H9 (cell line): ENCODE measurements at regions not wholly inside any gene's neighbourhood (a gene's known extent, or its start where the extent isn't known, plus 50 kb on each side); places are given as distances from the start of the nearest gene placed in this dataset.

Source experiments
- DNase-seq: peaks from one replicate; pipeline ENCODE4 v3.0.0-alpha.2; 2017
- H2AFZ ChIP-seq: one replicate; pipeline ENCODE4 v1.6.1; 2013; ENCODE audit warnings: mild to moderate bottlenecking, low read length, control low read depth, moderate library complexity
- H2AK5ac ChIP-seq: 2 replicates; pipeline ENCODE4 v1.6.1; 2013; ENCODE audit warnings: low read length, control low read depth, mixed read lengths; ENCODE audit not compliant: insufficient read length
- H2BK120ac ChIP-seq: one replicate; pipeline ENCODE4 v1.6.1; 2013; ENCODE audit warnings: low read depth, mild to moderate bottlenecking, low read length, control low read depth, inconsistent platforms; ENCODE audit not compliant: poor library complexity, severe bottlenecking
- H2BK12ac ChIP-seq: 2 replicates; pipeline ENCODE4 v1.6.1; 2013; ENCODE audit warnings: low read length, control low read depth, mixed read lengths, low read depth; ENCODE audit not compliant: insufficient read length
- H2BK15ac ChIP-seq: 2 replicates; pipeline ENCODE4 v1.6.1; 2013; ENCODE audit warnings: low read depth, low read length, control low read depth
- H2BK20ac ChIP-seq: one replicate; pipeline ENCODE4 v1.6.1; 2013; ENCODE audit warnings: low read depth, mild to moderate bottlenecking, low read length, control low read depth, inconsistent platforms; ENCODE audit not compliant: poor library complexity, severe bottlenecking
- H2BK5ac ChIP-seq: 2 replicates; pipeline ENCODE4 v1.6.1; 2013; ENCODE audit warnings: low read length, control low read depth, mixed read lengths; ENCODE audit not compliant: insufficient read length
- H3K14ac ChIP-seq: 2 replicates; pipeline ENCODE4 v1.6.1; 2013; ENCODE audit warnings: low read length, control low read depth; ENCODE audit not compliant: insufficient read depth
- H3K18ac ChIP-seq: 2 replicates; pipeline ENCODE4 v1.6.1; 2013; ENCODE audit warnings: low read depth, mild to moderate bottlenecking, mixed read lengths, low read length, control low read depth; ENCODE audit not compliant: insufficient read length
- H3K23ac ChIP-seq: 2 replicates; pipeline ENCODE4 v1.6.1; 2013; ENCODE audit warnings: low read length, control low read depth, mixed read lengths, low read depth; ENCODE audit not compliant: insufficient read length
- H3K23me2 ChIP-seq: 2 replicates; pipeline ENCODE4 v1.6.1; 2013; ENCODE audit warnings: low read depth, mild to moderate bottlenecking, mixed read lengths, low read length, control low read depth; ENCODE audit not compliant: insufficient read length, poor library complexity, severe bottlenecking
- H3K27ac ChIP-seq: 2 replicates; pipeline ENCODE4 v1.5.1; 2013; ENCODE audit warnings: low read length, control low read depth, mixed read lengths, low read depth; ENCODE audit not compliant: insufficient read length
- H3K27me3 ChIP-seq: 2 replicates; pipeline ENCODE4 v1.6.1; 2013; ENCODE audit warnings: low read length, control low read depth, inconsistent platforms; ENCODE audit not compliant: insufficient read depth
- H3K4ac ChIP-seq: 2 replicates; pipeline ENCODE4 v1.6.1; 2013; ENCODE audit warnings: low read depth, mild to moderate bottlenecking, control low read depth, inconsistent platforms, low read length, moderate library complexity
- H3K4me1 ChIP-seq: 2 replicates; pipeline ENCODE4 v1.6.1; 2013; ENCODE audit warnings: low read length, control low read depth, inconsistent platforms; ENCODE audit not compliant: insufficient read depth
- H3K4me2 ChIP-seq: 2 replicates; pipeline ENCODE4 v1.6.1; 2013; ENCODE audit warnings: low read length, control low read depth, mixed read lengths; ENCODE audit not compliant: insufficient read length, insufficient read depth
- H3K56ac ChIP-seq: 2 replicates; pipeline ENCODE4 v1.6.1; 2013; ENCODE audit warnings: low read depth, mild to moderate bottlenecking, mixed read lengths, low read length, control low read depth; ENCODE audit not compliant: insufficient read length
- H3K79me1 ChIP-seq: 2 replicates; pipeline ENCODE4 v1.6.1; 2013; ENCODE audit warnings: low read depth, mild to moderate bottlenecking, moderate library complexity, low read length, control low read depth, inconsistent platforms; ENCODE audit not compliant: insufficient read depth, poor library complexity, severe bottlenecking
- H3K79me2 ChIP-seq: 2 replicates; pipeline ENCODE4 v1.6.1; 2013; ENCODE audit warnings: low read length, control low read depth, inconsistent platforms; ENCODE audit not compliant: insufficient read depth
- H3K9ac ChIP-seq: 2 replicates; pipeline ENCODE4 v1.6.1; 2013; ENCODE audit warnings: low read length, control low read depth, mixed read lengths; ENCODE audit not compliant: insufficient read length; ENCODE audit errors: extremely low read depth
- H3K9me3 ChIP-seq: one replicate; pipeline ENCODE4 v1.6.1; 2013; ENCODE audit warnings: low read depth, low read length, inconsistent platforms; ENCODE audit not compliant: control insufficient read depth
- H3T11ph ChIP-seq: one replicate; pipeline ENCODE4 v1.6.1; 2013; ENCODE audit warnings: mild to moderate bottlenecking, low read length, control low read depth, inconsistent platforms
- H4K20me1 ChIP-seq: one replicate; pipeline ENCODE4 v1.6.1; 2013; ENCODE audit not compliant: control insufficient read depth, insufficient read length, insufficient read depth
- H4K5ac ChIP-seq: 2 replicates; pipeline ENCODE4 v1.6.1; 2013; ENCODE audit warnings: low read depth, mild to moderate bottlenecking, mixed read lengths, low read length, control low read depth; ENCODE audit not compliant: insufficient read length
- H4K8ac ChIP-seq: replicated peaks from 2 replicates; pipeline ENCODE4 v1.6.1; 2013; ENCODE audit warnings: low read length, control low read depth, mixed read lengths, low read depth; ENCODE audit not compliant: insufficient read length
- H4K91ac ChIP-seq: 2 replicates; pipeline ENCODE4 v1.6.1; 2013; ENCODE audit warnings: low read depth, mild to moderate bottlenecking, moderate library complexity, mixed read lengths, low read length, control low read depth; ENCODE audit not compliant: insufficient read length
- H3K27ac Mint-ChIP-seq, 3 experiments: 2 replicates in 2 of 3; 3 replicates in 1 of 3; pipeline ENCODE4 v1.8.0; 2020 to 2021; ENCODE audit warnings: mixed read lengths in 3 of 3, mild to moderate bottlenecking in 1 of 3, moderate library complexity in 1 of 3
- H3K27me3 Mint-ChIP-seq: 2 replicates; pipeline ENCODE4 v1.8.0; 2021; ENCODE audit warnings: low read depth, mild to moderate bottlenecking, moderate library complexity, mixed read lengths
- H3K36me3 Mint-ChIP-seq, 3 experiments: 2 replicates in 2 of 3; 3 replicates in 1 of 3; pipeline ENCODE4 v1.8.0; 2020 to 2021; ENCODE audit warnings: low read depth in 3 of 3, mixed read lengths in 3 of 3; ENCODE audit not compliant: insufficient read depth in 1 of 3
- H3K4me1 Mint-ChIP-seq, 2 experiments: 2 replicates each; pipeline ENCODE4 v1.8.0; 2020; ENCODE audit warnings: mixed read lengths in 2 of 2
- H3K4me3 Mint-ChIP-seq, 2 experiments: 2 replicates in 1 of 2; 3 replicates in 1 of 2; pipeline ENCODE4 v1.8.0; 2020 to 2021; ENCODE audit warnings: mild to moderate bottlenecking in 2 of 2, mixed read lengths in 2 of 2, moderate library complexity in 1 of 2
- H3K9me3 Mint-ChIP-seq, 2 experiments: 2 replicates in 1 of 2; 3 replicates in 1 of 2; pipeline ENCODE4 v1.8.0; 2020; ENCODE audit warnings: mild to moderate bottlenecking in 2 of 2, mixed read lengths in 2 of 2, moderate library complexity in 1 of 2
- CTCF ChIP-seq: fragments of 200-600 bp; sonication (generic); conservative IDR thresholded peaks from 3 replicates; pipeline ENCODE4 v1.8.0; 2021; ENCODE audit warnings: antibody characterized with exemption, mild to moderate bottlenecking
- WGBS: extraction: QIAGEN DNeasy Blood & Tissue Kit; methylation state at CpG from one replicate; pipeline ENCODE4 v1.1.7; 2013; ENCODE audit warnings: missing lambda C conversion rate, low lambda C conversion rate, mixed read lengths; ENCODE audit not compliant: insufficient read length; ENCODE audit errors: extremely low coverage; 5-methylcytosine and 5-hydroxymethylcytosine counted together

- H3K27ac Mint-ChIP-seq = no peak overlapping the region
- no peaks in the 10 kb centered on the region for H3K79me1 ChIP-seq
- TF ChIP-seq CTCF = peak; percentile 78
Measured at GRCh38 chr7:52168085-52168484, 851.5 kb upstream of the COBL start.

More at GRCh38 chr7:52168085-52168484, 851.5 kb upstream of the COBL start:
- WGBS = no CpG with 5 or more reads among the region's 3 CpGs
- Histone ChIP-seq H2BK5ac (no peak overlapping the region), H3K23me2 (no peaks in the 10 kb centered on the region), H3K9ac (no peak overlapping the region), H2AFZ (no peak overlapping the region), H2BK12ac (no peak overlapping the region), H3K27me3 (no peaks in the 10 kb centered on the region), H4K91ac (no peak overlapping the region), H2AK5ac (no peak overlapping the region), H3K23ac (no peak overlapping the region), H2BK15ac (no peak overlapping the region), H3K14ac (no peak overlapping the region), H3K27ac (no peak overlapping the region), H2BK120ac (no peak overlapping the region), H3K4me1 (no peaks in the 10 kb centered on the region; the same call in 1 of the 2 replicates), H3K18ac (no peak overlapping the region), H3K4ac (no peak overlapping the region), H3K4me2 (no peak overlapping the region), H4K20me1 (no peaks in the 10 kb centered on the region), H3T11ph (no peak overlapping the region), H4K8ac (no peak overlapping the region), H3K79me2 (no peaks in the 10 kb centered on the region), H4K5ac (no peak overlapping the region), H3K9me3 (no peaks in the 10 kb centered on the region), H3K56ac (no peak overlapping the region), H2BK20ac (no peak overlapping the region)
- peak; percentile 61 for DNase-seq
- H3K36me3 Mint-ChIP-seq = no peaks in the 10 kb centered on the region
- H3K9me3 Mint-ChIP-seq = no peaks in the 10 kb centered on the region
- no peak overlapping the region for H3K4me3 Mint-ChIP-seq
- no peaks in the 10 kb centered on the region for H3K27me3 Mint-ChIP-seq
- H3K4me1 Mint-ChIP-seq = peaks cover 15 to 16% of the 10 kb centered on the region in 2 experiments
